ENCODE measurements at regions not wholly inside any gene's neighbourhood (a gene's known extent, or its start where the extent isn't known, plus 50 kb on each side); places are given as distances from the start of the nearest gene placed in this dataset.

DNA sequence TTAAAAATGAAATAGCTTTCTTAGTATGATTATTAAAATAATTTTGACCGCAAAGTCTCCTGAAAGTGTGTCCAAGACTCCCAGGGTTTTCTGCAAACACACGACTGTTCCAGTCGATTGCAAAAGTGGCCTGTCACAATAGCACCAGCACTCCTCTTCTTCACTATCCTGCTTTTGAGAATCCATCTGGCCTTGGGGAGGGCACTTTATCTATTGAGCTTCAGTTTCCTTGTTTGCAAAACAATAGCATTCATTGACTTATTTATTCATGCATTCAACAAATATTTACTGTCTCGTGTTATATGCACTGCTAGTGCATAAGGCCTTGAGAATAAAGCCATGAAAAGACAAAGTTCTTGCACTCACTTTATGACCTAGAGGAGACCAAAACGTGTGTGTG is 96.2 kb upstream of the NTM start:
- Histone ChIP-seq H3K27ac (ENCODE audit: low read depth, low read length) (no peak overlapping the region), H3K27me3 (ENCODE audit: control insufficient read depth, insufficient read depth, low read length) (no peaks in the 10 kb centered on the region), H3K4me1 (ENCODE audit: control insufficient read depth, insufficient read depth, low read length) (peaks cover 37% of the 10 kb centered on the region), H3K4me3 (ENCODE audit: low read depth, low read length) (no peak overlapping the region), H3K36me3 (ENCODE audit: control insufficient read depth, insufficient read depth, low read length) (no peaks in the 10 kb centered on the region), H3K9me3 (ENCODE audit: control insufficient read depth, insufficient read depth, low read length) (peaks cover 2% of the 10 kb centered on the region; the same call in 1 of the 2 replicates), H3K9ac (ENCODE audit: low read depth, low read length) (no peak overlapping the region)

DNA sequence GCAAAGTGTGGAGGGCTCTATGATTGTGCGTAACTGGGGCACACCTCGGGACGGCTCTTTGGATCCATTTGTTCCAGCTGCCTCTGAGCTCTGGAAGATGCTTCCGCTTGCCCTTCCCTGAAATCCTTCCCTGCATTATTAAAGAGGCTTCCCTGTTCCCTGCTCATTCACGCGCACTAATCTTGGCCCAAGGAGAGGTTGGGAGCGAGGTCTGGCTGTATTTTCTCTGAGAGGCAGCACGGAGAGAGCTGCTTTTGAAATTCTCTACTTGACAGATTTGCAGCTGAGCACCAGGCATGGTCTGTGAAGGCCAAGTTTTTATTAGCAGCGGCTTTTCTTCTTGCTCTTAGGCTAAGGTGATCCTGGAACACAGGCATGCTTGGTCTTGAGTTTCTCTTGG is 94.8 kb upstream of the NTM start:
- H3K4me3 ChIP-seq (ENCODE audit: low read depth, low read length) = no peak overlapping the region
- peaks cover 6% of the 10 kb centered on the region; the same call in 1 of the 2 replicates for H3K36me3 ChIP-seq (ENCODE audit: control insufficient read depth, insufficient read depth, low read length)
- no peaks in the 10 kb centered on the region for H3K27me3 ChIP-seq (ENCODE audit: control insufficient read depth, insufficient read depth, low read length)
- no peak overlapping the region for H3K9ac ChIP-seq (ENCODE audit: low read depth, low read length)
- peaks cover 2% of the 10 kb centered on the region; the same call in 1 of the 2 replicates for H3K9me3 ChIP-seq (ENCODE audit: control insufficient read depth, insufficient read depth, low read length)
- H3K4me1 ChIP-seq (ENCODE audit: control insufficient read depth, insufficient read depth, low read length) = peaks cover 37% of the 10 kb centered on the region
- H3K27ac ChIP-seq (ENCODE audit: low read depth, low read length) = no peak overlapping the region

DNA sequence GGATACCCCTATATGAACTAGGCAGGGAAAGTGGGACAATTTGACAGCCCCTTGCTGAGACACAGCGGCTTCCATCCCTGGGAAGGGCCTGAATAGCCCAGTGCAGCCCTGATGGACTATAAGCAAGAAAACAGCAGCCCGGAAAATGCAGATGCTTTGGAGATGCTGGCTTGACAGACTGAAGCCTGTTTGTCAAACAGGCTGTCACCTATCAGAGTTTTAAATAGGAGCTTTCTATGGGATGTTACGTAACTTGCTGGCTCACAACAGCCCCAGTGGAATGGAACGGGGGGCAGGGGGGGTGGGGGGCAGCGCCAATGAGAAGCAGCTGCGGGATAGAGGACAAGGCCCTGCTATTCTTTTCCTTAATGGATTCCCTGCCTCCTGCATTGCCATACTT is 91.9 kb upstream of the NTM start:
- Histone ChIP-seq H3K9ac (ENCODE audit: low read depth, low read length) (no peak overlapping the region), H3K27ac (ENCODE audit: low read depth, low read length) (no peak overlapping the region), H3K9me3 (ENCODE audit: control insufficient read depth, insufficient read depth, low read length) (no peaks in the 10 kb centered on the region; the same call in 1 of the 2 replicates), H3K36me3 (ENCODE audit: control insufficient read depth, insufficient read depth, low read length) (peaks cover 18% of the 10 kb centered on the region; the same call in 1 of the 2 replicates), H3K27me3 (ENCODE audit: control insufficient read depth, insufficient read depth, low read length) (no peaks in the 10 kb centered on the region), H3K4me1 (ENCODE audit: control insufficient read depth, insufficient read depth, low read length) (peaks cover 33% of the 10 kb centered on the region), H3K4me3 (ENCODE audit: low read depth, low read length) (no peak overlapping the region)

DNA sequence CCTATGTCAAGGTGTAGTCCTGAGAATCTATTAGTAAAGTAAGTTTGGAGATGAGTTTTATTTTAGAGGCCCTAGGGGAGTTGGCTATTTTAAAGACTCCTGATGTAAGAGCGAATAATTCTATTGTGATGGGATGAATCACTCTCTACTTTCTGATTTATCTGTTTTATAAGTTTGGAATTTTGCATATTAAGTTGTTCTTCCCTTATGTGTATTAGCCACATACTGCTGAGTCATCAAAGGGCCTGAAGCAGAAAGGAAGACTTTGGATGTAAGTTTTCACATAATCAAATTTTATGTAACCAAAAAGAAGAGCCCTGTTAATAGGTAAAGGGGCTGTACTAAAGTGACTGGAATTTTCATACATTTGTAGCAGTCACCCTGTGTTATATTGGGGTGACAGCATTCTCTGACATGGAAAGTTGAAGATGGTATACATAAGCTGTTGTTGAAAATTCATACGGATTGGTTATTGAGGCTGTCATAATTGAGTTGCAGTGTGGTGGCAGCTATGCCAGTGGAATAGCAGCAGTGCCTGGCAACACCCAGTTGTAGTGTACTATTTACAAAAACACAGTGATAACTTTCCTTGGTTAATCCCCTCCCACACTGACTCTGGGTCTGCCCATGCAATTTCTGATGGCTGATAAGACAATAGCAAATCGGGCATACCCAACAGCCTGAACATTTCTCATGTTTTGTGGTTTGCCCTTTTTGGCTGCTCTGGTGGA is 90.6 kb upstream of the NTM start:
- peaks cover 21% of the 10 kb centered on the region; the same call in 1 of the 2 replicates for H3K36me3 ChIP-seq (ENCODE audit: control insufficient read depth, insufficient read depth, low read length)
- H3K27me3 ChIP-seq (ENCODE audit: control insufficient read depth, insufficient read depth, low read length) = no peaks in the 10 kb centered on the region
- H3K4me3 ChIP-seq (ENCODE audit: low read depth, low read length) = no peak overlapping the region
- no peak overlapping the region for H3K27ac ChIP-seq (ENCODE audit: low read depth, low read length)
- no peak overlapping the region for H3K9ac ChIP-seq (ENCODE audit: low read depth, low read length)
- peaks cover 19% of the 10 kb centered on the region; the same call in 1 of the 2 replicates for H3K4me1 ChIP-seq (ENCODE audit: control insufficient read depth, insufficient read depth, low read length)
- H3K9me3 ChIP-seq (ENCODE audit: control insufficient read depth, insufficient read depth, low read length) = no peaks in the 10 kb centered on the region; the same call in 1 of the 2 replicates

DNA sequence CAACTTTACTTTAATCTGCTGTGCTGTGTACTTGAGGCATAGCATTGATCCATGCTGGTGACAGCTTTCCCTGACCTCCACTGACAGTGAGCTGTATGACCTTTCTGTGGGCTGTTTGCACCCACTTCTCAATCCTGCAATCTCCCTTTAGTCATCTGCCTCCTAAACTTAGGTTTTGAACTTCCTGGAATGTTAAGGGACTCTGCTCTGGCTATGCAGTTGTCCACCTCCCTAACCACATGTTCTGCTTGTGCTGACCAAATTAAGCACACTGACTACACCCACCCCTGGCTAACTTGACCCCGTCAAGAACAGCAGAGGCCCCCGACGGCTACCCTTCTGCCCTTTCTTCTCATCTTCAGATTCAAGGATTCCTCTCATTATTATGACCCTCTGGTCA is 89.1 kb upstream of the NTM start:
- Histone ChIP-seq H3K4me3 (ENCODE audit: low read depth, low read length) (no peak overlapping the region), H3K9me3 (ENCODE audit: control insufficient read depth, insufficient read depth, low read length) (no peaks in the 10 kb centered on the region; the same call in 1 of the 2 replicates), H3K27ac (ENCODE audit: low read depth, low read length) (no peak overlapping the region), H3K27me3 (ENCODE audit: control insufficient read depth, insufficient read depth, low read length) (no peaks in the 10 kb centered on the region), H3K36me3 (ENCODE audit: control insufficient read depth, insufficient read depth, low read length) (peaks cover 21% of the 10 kb centered on the region; the same call in 1 of the 2 replicates), H3K9ac (ENCODE audit: low read depth, low read length) (no peak overlapping the region), H3K4me1 (ENCODE audit: control insufficient read depth, insufficient read depth, low read length) (peaks cover 6% of the 10 kb centered on the region; the same call in 1 of the 2 replicates)

DNA sequence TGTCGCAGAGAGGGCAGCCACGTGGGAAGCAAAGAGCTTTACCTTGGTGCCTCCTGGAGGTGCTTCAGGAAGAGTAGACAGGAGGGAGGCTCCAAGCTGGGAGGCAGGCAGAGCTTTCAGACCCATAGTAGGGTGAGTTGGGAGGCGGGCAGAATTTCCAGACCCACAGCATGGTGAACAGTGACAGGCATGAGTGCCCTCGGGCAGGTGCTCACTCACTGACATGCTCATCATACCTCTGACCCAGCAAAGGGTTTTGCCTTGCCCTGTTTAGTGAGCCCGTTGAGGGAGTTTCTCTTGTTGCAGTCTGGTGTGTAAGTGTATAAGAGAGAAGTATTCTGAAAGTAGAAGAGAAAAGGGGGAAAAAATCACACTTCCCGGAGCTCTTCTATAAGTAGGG is 86.4 kb upstream of the NTM start:
- Histone ChIP-seq H3K9me3 (ENCODE audit: control insufficient read depth, insufficient read depth, low read length) (no peaks in the 10 kb centered on the region; the same call in 1 of the 2 replicates), H3K9ac (ENCODE audit: low read depth, low read length) (no peak overlapping the region), H3K4me1 (ENCODE audit: control insufficient read depth, insufficient read depth, low read length) (peaks cover 11% of the 10 kb centered on the region; the same call in 1 of the 2 replicates), H3K27ac (ENCODE audit: low read depth, low read length) (no peak overlapping the region), H3K27me3 (ENCODE audit: control insufficient read depth, insufficient read depth, low read length) (no peaks in the 10 kb centered on the region), H3K36me3 (ENCODE audit: control insufficient read depth, insufficient read depth, low read length) (peaks cover 21% of the 10 kb centered on the region; the same call in 1 of the 2 replicates), H3K4me3 (ENCODE audit: low read depth, low read length) (no peak overlapping the region)

DNA sequence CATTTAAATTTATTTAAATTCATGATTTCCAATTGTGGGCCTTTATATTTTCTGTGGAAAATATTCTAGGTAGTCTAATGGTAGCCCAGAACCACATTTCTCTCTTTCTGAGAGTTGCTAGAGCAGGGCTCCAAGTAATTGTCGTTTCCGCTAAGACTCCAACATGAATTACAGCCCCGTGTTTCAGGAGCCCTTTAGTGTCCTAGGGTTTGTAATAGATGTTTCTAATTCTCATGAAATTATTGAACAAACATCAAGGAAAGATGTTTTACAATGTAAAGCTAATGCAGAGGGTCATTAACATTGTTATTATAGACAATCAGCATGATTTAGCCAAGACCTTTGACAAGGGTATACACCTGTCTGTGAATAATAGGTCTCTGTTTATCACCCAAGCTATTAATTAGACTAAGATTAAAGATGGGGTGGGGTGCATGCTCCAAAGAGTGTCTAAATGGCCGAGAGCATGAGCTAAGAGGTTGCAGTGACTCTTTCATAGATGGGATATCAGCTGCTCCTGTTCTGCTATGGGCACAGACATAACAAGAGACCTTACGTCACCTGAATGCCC is 81.8 kb upstream of the NTM start:
- Histone ChIP-seq H3K36me3 (ENCODE audit: control insufficient read depth, insufficient read depth, low read length) (peaks cover 14% of the 10 kb centered on the region; the same call in 1 of the 2 replicates), H3K9me3 (ENCODE audit: control insufficient read depth, insufficient read depth, low read length) (no peaks in the 10 kb centered on the region), H3K27me3 (ENCODE audit: control insufficient read depth, insufficient read depth, low read length) (no peaks in the 10 kb centered on the region), H3K4me1 (ENCODE audit: control insufficient read depth, insufficient read depth, low read length) (peaks cover 24% of the 10 kb centered on the region), H3K4me3 (ENCODE audit: low read depth, low read length) (no peak overlapping the region), H3K27ac (ENCODE audit: low read depth, low read length) (no peak overlapping the region), H3K9ac (ENCODE audit: low read depth, low read length) (no peak overlapping the region)

DNA sequence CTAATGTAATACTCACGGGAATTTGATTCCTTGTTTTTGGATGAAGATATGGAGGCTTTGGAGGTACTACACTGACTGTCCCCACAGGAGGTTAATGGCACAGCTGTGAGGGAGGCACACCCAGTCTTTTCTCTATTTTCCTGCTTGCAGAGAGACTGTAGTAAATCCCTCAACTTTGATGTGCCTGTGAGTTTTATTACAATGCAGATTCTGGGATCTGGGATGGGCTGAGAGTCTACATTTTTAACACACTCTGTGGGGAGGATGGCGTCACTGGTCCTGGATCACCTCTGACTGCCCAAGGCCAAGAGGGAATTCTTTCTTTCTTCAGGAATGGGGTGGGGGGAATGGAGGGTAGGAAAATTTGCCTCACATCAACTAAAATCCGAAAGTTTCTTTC is 80.2 kb upstream of the NTM start:
- Histone ChIP-seq H3K27ac (ENCODE audit: low read depth, low read length) (no peak overlapping the region), H3K9ac (ENCODE audit: low read depth, low read length) (no peak overlapping the region), H3K27me3 (ENCODE audit: control insufficient read depth, insufficient read depth, low read length) (no peaks in the 10 kb centered on the region), H3K9me3 (ENCODE audit: control insufficient read depth, insufficient read depth, low read length) (no peaks in the 10 kb centered on the region), H3K36me3 (ENCODE audit: control insufficient read depth, insufficient read depth, low read length) (0 out of 2 replicates have a peak, but pooled peaks cover 13% of the 10 kb centered on the region), H3K4me3 (ENCODE audit: low read depth, low read length) (no peak overlapping the region), H3K4me1 (ENCODE audit: control insufficient read depth, insufficient read depth, low read length) (peaks cover 29% of the 10 kb centered on the region)

DNA sequence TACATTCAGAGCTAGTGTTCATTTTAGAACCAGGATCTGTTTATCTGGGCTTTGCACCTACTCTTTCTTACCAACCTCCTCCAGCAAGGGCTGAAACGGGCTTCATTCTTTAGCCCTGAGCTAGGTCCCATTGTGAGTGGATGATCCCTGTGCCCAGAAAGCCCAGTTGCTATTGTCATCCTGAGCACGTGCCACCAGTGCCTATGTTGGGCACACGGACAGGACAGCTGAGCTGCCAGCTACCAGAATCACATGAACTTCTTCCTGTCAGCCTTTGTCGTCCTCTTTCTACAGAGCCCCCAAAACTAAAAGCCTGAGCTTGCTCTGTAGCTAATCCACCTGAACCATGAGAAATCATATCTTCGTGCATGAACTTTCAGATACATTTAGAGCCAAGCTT is 74.4 kb upstream of the NTM start:
- Histone ChIP-seq H3K9me3 (ENCODE audit: control insufficient read depth, insufficient read depth, low read length) (no peaks in the 10 kb centered on the region), H3K36me3 (ENCODE audit: control insufficient read depth, insufficient read depth, low read length) (peaks cover 30% of the 10 kb centered on the region; the same call in 1 of the 2 replicates), H3K27ac (ENCODE audit: low read depth, low read length) (no peak overlapping the region), H3K27me3 (ENCODE audit: control insufficient read depth, insufficient read depth, low read length) (no peaks in the 10 kb centered on the region), H3K4me3 (ENCODE audit: low read depth, low read length) (no peak overlapping the region), H3K9ac (ENCODE audit: low read depth, low read length) (no peak overlapping the region), H3K4me1 (ENCODE audit: control insufficient read depth, insufficient read depth, low read length) (peaks cover 20% of the 10 kb centered on the region)

DNA sequence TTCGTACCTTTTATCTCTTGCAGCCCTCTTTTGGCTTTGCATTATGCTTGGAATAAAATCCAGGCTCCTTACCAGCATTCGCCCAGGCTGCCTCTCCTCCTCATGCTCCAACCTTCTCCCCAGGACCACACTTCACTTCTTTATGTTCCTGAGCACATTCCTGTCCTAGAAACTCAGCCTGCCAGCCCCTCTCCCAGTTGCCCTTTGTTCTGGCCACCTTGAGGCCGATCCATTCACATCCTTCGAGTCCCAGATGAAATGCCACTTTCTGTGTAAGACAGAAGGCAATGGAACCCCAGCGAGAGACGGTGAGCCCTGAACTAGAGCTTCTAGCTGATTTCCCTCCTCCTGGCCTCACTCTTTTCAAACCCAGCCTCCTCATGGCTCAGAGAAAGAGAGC is 73.0 kb upstream of the NTM start:
- Histone ChIP-seq H3K27ac (ENCODE audit: low read depth, low read length) (no peak overlapping the region), H3K4me1 (ENCODE audit: control insufficient read depth, insufficient read depth, low read length) (peaks cover 16% of the 10 kb centered on the region), H3K9me3 (ENCODE audit: control insufficient read depth, insufficient read depth, low read length) (no peaks in the 10 kb centered on the region), H3K4me3 (ENCODE audit: low read depth, low read length) (no peak overlapping the region), H3K9ac (ENCODE audit: low read depth, low read length) (no peak overlapping the region), H3K27me3 (ENCODE audit: control insufficient read depth, insufficient read depth, low read length) (no peaks in the 10 kb centered on the region), H3K36me3 (ENCODE audit: control insufficient read depth, insufficient read depth, low read length) (peaks cover 32% of the 10 kb centered on the region; the same call in 1 of the 2 replicates)
